HG03066 (cell line): ENCODE measurements at regions not wholly inside any gene's neighbourhood (a gene's known extent, or its start where the extent isn't known, plus 50 kb on each side); places are given as distances from the start of the nearest gene placed in this dataset.
"Not testable (repeated sequence)": the region's sequence is repeated elsewhere in the genome, so short reads cannot be mapped to it uniquely, and the experiment has no call there.

ENCODE experiments used
- ATAC-seq: cut with Tn5 transposase; IDR thresholded peaks from one replicate; pipeline ENCODE4 v1.9.1; 2021; ENCODE audit warnings: low read depth; ENCODE audit not compliant: unreplicated experiment

- no peak for ATAC-seq
Measured at GRCh38 chr2:22011048-22011447, 887.3 kb downstream of the TDRD15 start.

GRCh38 chr2:22020091-22020742, 896.4 kb downstream of the TDRD15 start:
- ATAC-seq, result no peak

GRCh38 chr2:22027345-22028005, 903.7 kb downstream of the TDRD15 start:
- ATAC-seq, result no peak

DNA sequence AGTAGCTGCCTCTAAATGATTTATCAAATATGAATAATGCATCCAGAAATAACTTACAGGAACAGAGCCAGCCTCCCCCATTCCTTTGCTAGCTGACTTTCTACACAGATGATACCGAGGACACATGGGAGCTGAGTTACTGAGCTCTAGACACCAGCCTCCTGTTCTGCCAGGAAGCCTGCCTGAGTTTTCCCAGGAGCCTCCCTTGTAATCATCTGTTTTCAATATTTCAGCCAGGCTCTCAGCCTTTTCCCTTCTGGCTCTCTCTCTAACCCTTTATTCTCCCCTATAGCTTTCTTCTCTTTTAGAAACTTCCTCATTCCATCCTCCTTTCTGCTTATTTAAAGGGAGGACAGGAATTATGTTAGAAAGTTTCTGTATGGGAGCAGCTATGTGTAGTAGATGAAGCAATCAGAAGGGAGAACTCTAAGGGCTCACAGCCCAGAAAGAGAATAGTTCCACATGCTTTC, 911.6 kb downstream of the TDRD15 start:
- no peak for ATAC-seq

DNA sequence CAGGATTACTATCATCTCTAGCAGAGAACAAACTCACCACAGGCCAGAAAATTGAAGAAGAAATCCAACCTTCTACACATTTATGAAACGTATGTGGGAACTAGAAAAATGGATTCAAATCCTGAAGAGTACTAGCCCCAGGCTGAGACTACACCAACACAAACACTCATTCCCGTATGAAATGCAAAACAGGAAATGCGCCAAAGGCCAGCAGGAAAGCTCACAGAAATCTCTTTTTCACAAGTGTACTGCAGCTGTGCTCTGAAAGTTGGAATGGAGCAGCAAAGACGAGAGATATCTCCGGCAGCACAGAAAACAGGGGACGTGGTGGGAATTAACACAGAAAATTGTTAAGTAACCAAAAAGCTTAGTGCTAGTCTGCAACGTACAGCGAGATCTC, 913.5 kb downstream of the TDRD15 start:
- no peak for ATAC-seq

- no peak for ATAC-seq
Measured at GRCh38 chr2:22043784-22044183, 920.0 kb downstream of the TDRD15 start.

GRCh38 chr2:22055784-22056620, 932.2 kb downstream of the TDRD15 start:
- no peak for ATAC-seq

DNA sequence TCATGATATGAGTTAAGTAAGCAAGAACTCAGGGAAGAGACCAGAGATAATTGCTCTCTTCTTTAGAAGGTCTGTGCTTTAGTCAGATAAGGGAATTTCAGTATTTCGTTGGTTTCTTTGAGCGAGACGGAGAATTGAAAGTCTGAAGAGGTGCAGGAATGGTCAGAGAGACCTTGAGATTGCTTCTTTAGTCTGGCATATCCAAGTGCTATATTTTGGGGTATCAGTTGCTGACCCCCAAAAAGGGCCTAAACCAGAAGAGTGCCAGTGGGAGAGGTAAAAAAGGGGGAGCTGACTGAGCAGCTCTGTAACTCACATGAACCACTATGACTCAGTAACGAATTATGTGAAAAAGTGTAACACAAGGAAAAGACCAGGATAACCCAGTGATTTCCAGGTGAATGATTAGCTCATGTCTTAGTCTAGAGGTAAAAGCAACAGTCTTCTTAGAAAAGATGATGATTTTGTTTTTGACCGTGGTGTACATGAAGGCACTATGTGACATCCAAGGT, 932.9 kb downstream of the TDRD15 start:
- no peak for ATAC-seq

- ATAC-seq, result no peak
Measured at GRCh38 chr2:22062679-22063078, 938.9 kb downstream of the TDRD15 start.

GRCh38 chr2:22076454-22076853, 952.7 kb downstream of the TDRD15 start:
- no peak for ATAC-seq

DNA sequence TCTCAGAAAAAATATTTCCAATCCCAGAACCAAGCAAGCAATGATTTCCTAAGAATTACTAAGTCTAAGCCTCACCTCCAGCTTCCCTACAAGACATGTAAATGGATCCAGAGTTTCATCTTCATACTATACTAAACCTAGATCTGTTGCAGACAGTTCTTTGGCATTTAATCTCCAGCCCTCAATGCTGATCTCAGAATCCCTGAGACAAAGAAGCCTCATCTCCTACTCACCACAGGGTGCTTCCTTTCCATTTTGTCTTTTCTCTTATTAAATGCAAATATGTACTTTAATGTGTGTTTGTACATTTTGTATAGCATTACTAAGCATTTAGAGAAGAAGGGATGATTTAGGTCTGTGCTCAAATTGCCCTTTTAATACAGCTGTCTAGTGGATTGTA, 954.9 kb downstream of the TDRD15 start:
- no peak for ATAC-seq

GRCh38 chr2:22079583-22079982, 955.8 kb downstream of the TDRD15 start:
- ATAC-seq, result no peak

- ATAC-seq, result no peak
Measured at GRCh38 chr2:22086726-22087125, 963.0 kb downstream of the TDRD15 start.

GRCh38 chr2:22103617-22104016, 979.8 kb downstream of the TDRD15 start:
- ATAC-seq, result not testable (repeated sequence)

DNA sequence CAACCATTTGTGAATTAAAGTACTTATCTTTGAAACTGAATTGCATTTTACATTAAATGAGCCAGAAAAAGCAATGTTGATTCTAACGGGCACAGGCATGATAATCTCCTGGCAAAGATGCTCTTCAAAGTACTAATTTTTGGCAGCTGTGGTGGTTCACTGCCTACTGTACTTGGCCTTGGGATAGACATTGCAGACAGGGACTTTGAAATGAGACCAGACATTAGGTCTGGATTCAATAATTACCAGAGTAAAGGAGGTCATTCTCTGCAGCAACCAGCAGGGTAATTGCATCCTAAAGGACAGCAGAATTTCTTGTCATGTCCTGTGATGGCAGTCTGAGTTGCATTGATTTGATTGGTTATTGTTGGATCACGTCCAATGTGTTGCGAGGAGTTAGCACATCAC, 986.5 kb downstream of the TDRD15 start:
- no peak for ATAC-seq

- ATAC-seq, result no peak
Measured at GRCh38 chr2:22124003-22124402, 1000.2 kb downstream of the TDRD15 start.

DNA sequence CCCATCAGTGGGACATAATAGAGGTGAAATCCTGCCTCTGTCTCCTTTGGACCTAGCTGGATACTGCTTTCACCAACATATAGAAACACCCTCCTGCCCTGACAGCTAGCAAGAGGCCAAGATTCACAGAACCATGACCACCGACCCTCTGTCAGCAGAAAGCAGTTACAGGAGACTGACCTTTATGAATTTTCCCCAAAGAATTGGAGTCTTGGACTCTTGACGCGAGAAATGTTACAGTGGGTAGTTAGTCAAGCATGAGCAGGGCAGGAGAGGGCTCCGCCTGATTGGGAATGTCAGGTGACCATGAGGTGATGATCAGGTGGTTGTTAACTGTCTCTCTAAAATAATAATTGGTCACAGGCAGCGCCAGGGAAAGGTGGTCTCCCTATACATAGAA, 1002.3 kb downstream of the TDRD15 start:
- ATAC-seq, result no peak

- ATAC-seq, result no peak
Measured at GRCh38 chr2:22126978-22127377, 1003.2 kb downstream of the TDRD15 start.

GRCh38 chr2:22134421-22134820, 1010.7 kb downstream of the TDRD15 start:
- ATAC-seq, result no peak

GRCh38 chr2:22136446-22136845, 1012.7 kb downstream of the TDRD15 start:
- no peak for ATAC-seq

GRCh38 chr2:22143840-22144239, 1020.1 kb downstream of the TDRD15 start:
- ATAC-seq, result no peak
